ENCODE measurements at regions not wholly inside any gene's neighbourhood (a gene's known extent, or its start where the extent isn't known, plus 50 kb on each side); places are given as distances from the start of the nearest gene placed in this dataset.

DNA sequence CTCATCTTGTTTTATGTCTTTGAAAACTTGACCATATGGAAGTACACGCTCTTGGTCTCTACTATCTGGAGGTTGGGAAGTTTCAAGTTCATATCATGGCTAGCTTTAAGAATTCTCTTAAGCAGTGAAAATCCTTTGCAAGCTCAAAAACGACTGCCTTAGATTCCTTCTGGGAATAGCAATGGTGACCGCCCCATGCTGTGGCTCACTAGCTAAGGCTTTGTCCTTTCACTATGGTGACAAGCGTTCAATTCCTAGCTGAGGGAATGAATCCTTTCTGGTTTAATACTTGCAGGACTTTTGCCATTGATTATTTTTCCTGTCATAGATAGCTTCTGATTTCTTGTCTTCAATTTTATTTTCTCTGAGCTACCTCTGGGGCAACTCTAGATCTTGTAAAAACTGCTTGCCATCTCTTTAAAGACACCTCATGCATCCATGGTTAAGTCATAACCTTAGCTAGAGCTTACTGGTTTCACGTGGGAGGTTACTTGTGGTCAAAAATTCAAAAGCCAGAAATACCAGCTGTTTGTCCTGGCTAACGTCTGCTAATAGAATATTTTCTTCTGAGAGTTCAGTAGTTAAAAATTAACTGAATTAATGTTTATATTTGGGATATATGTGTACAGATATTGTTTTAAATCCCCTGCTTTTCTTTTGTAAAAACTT is 673.4 kb upstream of the CBLB start:
- H2AFZ ChIP-seq: no peak overlapping the region
- WGBS (ENCODE audit: low lambda C conversion rate, missing lambda C conversion rate): 68% methylated on average over 6 of the region's 6 CpGs
- H3K4me1 ChIP-seq (ENCODE audit: insufficient read depth): no peaks in the 10 kb centered on the region
- H3K9me3 ChIP-seq (ENCODE audit: low read depth): no peaks in the 10 kb centered on the region
- H3K79me2 ChIP-seq: no peaks in the 10 kb centered on the region
- H3K27me3 ChIP-seq: no peaks in the 10 kb centered on the region
- H3K9me2 ChIP-seq (replicated peaks; ENCODE audit: insufficient read depth): no peaks in the 10 kb centered on the region
- no peak overlapping the region for H3K27ac ChIP-seq
- no peak for DNase-seq (ENCODE audit: low spot score)
- no peak overlapping the region for H3K4me2 ChIP-seq
- no peaks in the 10 kb centered on the region for H3K36me3 ChIP-seq (replicated peaks; ENCODE audit: insufficient read depth, low read depth)
- no peaks in the 10 kb centered on the region for H4K20me1 ChIP-seq (ENCODE audit: insufficient read depth, poor library complexity, severe bottlenecking)
- TF ChIP-seq, protein P1, sequence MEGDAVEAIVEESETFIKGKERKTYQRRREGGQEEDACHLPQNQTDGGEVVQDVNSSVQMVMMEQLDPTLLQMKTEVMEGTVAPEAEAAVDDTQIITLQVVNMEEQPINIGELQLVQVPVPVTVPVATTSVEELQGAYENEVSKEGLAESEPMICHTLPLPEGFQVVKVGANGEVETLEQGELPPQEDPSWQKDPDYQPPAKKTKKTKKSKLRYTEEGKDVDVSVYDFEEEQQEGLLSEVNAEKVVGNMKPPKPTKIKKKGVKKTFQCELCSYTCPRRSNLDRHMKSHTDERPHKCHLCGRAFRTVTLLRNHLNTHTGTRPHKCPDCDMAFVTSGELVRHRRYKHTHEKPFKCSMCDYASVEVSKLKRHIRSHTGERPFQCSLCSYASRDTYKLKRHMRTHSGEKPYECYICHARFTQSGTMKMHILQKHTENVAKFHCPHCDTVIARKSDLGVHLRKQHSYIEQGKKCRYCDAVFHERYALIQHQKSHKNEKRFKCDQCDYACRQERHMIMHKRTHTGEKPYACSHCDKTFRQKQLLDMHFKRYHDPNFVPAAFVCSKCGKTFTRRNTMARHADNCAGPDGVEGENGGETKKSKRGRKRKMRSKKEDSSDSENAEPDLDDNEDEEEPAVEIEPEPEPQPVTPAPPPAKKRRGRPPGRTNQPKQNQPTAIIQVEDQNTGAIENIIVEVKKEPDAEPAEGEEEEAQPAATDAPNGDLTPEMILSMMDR (IDR thresholded peaks at IDR 0.05; ENCODE audit: poor library complexity): no peak
- no peak for TF ChIP-seq EZH2 (IDR thresholded peaks at IDR 0.05; ENCODE audit: borderline replicate concordance)
- no peak for TF ChIP-seq EZH2phosphoT487 (IDR thresholded peaks at IDR 0.05; ENCODE audit: low read depth, severe bottlenecking, unreplicated experiment)
- no peak overlapping the region for H3K4me3 ChIP-seq

DNA sequence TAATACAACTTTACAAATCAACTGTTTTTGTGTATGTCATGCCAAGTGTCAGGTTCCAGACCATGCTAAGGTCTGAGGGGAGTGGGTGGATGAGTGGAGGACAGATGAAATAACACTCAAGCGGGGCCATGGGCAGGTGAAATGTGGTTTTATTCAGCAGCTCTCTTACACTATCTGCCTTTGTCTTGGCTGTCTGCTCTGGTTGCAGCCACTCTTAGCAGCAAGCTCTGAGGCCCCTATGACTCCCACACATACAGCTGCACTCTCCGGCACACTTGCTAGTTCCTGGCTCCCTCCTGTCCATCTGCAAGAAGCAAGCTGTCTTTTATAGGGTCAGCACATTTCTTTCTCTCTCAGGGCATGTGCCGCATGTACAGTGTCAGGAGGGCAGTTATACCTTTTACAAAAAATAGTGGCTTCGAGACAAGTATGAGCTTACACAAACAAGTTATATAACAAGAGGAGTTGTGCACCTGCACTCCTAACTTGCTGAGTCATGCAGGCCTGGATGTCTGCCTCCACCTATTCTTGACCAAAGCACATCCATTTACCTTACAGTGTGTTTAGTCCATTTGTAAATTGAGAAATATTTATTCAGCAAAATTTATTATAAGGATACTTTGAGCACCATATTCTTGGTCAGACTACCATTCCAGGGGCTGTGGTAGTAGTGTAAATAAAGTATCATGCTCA is 683.7 kb upstream of the CBLB start:
- Histone ChIP-seq H4K20me1 (ENCODE audit: insufficient read depth, poor library complexity, severe bottlenecking) (no peaks in the 10 kb centered on the region), H3K4me1 (ENCODE audit: insufficient read depth) (no peaks in the 10 kb centered on the region), H3K9me3 (ENCODE audit: low read depth) (no peaks in the 10 kb centered on the region), H3K27ac (no peak overlapping the region), H3K79me2 (no peaks in the 10 kb centered on the region), H2AFZ (no peak overlapping the region), H3K9me2 (replicated peaks; ENCODE audit: insufficient read depth) (no peaks in the 10 kb centered on the region), H3K36me3 (replicated peaks; ENCODE audit: insufficient read depth, low read depth) (no peaks in the 10 kb centered on the region), H3K4me3 (no peak overlapping the region), H3K4me2 (no peak overlapping the region), H3K27me3 (no peaks in the 10 kb centered on the region)
- DNase-seq (ENCODE audit: low spot score): no peak
- 98% methylated on average over 4 of the region's 4 CpGs for WGBS (ENCODE audit: low lambda C conversion rate, missing lambda C conversion rate)
- no peak for TF ChIP-seq EZH2 (IDR thresholded peaks at IDR 0.05; ENCODE audit: borderline replicate concordance)
- TF ChIP-seq EZH2phosphoT487 (IDR thresholded peaks at IDR 0.05; ENCODE audit: low read depth, severe bottlenecking, unreplicated experiment): no peak
- TF ChIP-seq, protein P1 (IDR thresholded peaks at IDR 0.05; ENCODE audit: poor library complexity): no peak

DNA sequence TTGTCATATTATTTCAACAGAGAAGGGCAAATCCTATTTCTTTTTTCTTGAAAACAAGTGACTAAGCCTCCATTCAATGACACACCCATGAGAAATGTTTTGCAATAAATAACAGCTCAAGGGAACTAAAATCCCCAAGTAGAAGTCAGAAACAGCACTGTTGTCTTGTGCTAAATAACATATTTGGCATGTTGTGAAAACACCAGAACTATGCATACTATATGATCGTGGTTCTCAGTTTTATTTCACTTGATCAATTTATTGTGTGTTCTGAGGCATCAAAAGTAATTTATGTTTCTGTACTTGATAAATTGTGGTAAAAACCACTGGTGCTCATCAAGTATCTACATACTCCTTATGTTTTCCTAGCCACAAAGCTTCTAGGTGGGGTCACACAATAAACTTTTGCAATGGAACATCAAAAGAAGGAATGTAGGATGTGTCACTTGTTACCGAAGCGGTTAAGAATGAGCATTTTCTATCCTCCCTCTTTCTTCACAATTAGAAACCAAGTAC is 691.7 kb upstream of the CBLB start:
- no peak for TF ChIP-seq EZH2 (IDR thresholded peaks at IDR 0.05; ENCODE audit: borderline replicate concordance)
- TF ChIP-seq, protein P1 (IDR thresholded peaks at IDR 0.05; ENCODE audit: poor library complexity): no peak
- no peak for TF ChIP-seq EZH2phosphoT487 (IDR thresholded peaks at IDR 0.05; ENCODE audit: low read depth, severe bottlenecking, unreplicated experiment)
- DNase-seq (ENCODE audit: low spot score): no peak
- no peaks in the 10 kb centered on the region for H3K9me3 ChIP-seq (ENCODE audit: low read depth)
- no peaks in the 10 kb centered on the region for H3K79me2 ChIP-seq
- no peak overlapping the region for H3K4me2 ChIP-seq
- no peak overlapping the region for H3K27ac ChIP-seq
- H2AFZ ChIP-seq: no peak overlapping the region
- H3K27me3 ChIP-seq: no peaks in the 10 kb centered on the region
- H3K36me3 ChIP-seq (replicated peaks; ENCODE audit: insufficient read depth, low read depth): no peaks in the 10 kb centered on the region
- no peak overlapping the region for H3K4me3 ChIP-seq
- no peaks in the 10 kb centered on the region for H3K4me1 ChIP-seq (ENCODE audit: insufficient read depth)
- 89% methylated on average over 3 of the region's 3 CpGs for WGBS (ENCODE audit: low lambda C conversion rate, missing lambda C conversion rate)
- no peaks in the 10 kb centered on the region for H4K20me1 ChIP-seq (ENCODE audit: insufficient read depth, poor library complexity, severe bottlenecking)
- H3K9me2 ChIP-seq (replicated peaks; ENCODE audit: insufficient read depth): no peaks in the 10 kb centered on the region
